PC-9 (cell line): ENCODE measurements at regions not wholly inside any gene's neighbourhood (a gene's known extent, or its start where the extent isn't known, plus 50 kb on each side); places are given as distances from the start of the nearest gene placed in this dataset.

Source experiments
- BruUV-seq: library from RNA; stranded (reverse); fragments of 400-500 nt; replicated peaks from 2 replicates; lab custom pipeline; 2021; lab: Mats Ljungman, UMichigan
- CTCF ChIA-PET: fragments of 300-600 bp; sonication (Branson Sonifier 250); formaldehyde crosslinking; loops from one replicate; lab custom pipeline; 2022; ENCODE audit warnings: antibody characterized with exemption; lab: Charles Lee
- POLR2A ChIA-PET: fragments of 300-600 bp; sonication (Branson Sonifier 250); formaldehyde crosslinking; loops from one replicate; lab custom pipeline; 2022; ENCODE audit warnings: antibody characterized with exemption; ENCODE audit not compliant: unreplicated experiment; lab: Charles Lee
- DNase-seq, 2 experiments: peaks; one replicate each; pipeline versions ENCODE4 v3.0.0 to v3.0.0-alpha.2; 2015 to 2022; ENCODE audit warnings: mixed read lengths in 1 of 2
- H2AFZ ChIP-seq: fragments of 200-600 bp; sonication (generic); 2 replicates; pipeline ENCODE4 v1.8.1; 2017; ENCODE audit warnings: antibody characterized with exemption
- H3F3A ChIP-seq: fragments of 200-600 bp; sonication (generic); 2 replicates; pipeline ENCODE4 v1.8.1; 2017; ENCODE audit warnings: antibody characterized with exemption, mild to moderate bottlenecking, low read depth; ENCODE audit not compliant: insufficient read depth
- H3K27ac ChIP-seq: fragments of 200-600 bp; sonication (generic); 2 replicates; pipeline ENCODE4 v1.6.1; 2016; ENCODE audit warnings: mixed run types
- H3K27me3 ChIP-seq: fragments of 200-600 bp; sonication (generic); 2 replicates; pipeline ENCODE4 v1.6.1; 2016; ENCODE audit warnings: low read depth, mixed run types; ENCODE audit not compliant: insufficient read depth
- H3K36me3 ChIP-seq: fragments of 200-600 bp; sonication (generic); 2 replicates; pipeline ENCODE4 v1.6.1; 2016; ENCODE audit warnings: low read depth, mixed run types
- H3K4me1 ChIP-seq: fragments of 200-600 bp; sonication (generic); replicated peaks from 2 replicates; pipeline ENCODE4 v1.6.1; 2016; ENCODE audit warnings: mixed run types; ENCODE audit not compliant: insufficient read depth
- H3K4me2 ChIP-seq: fragments of 200-600 bp; sonication (generic); 2 replicates; pipeline ENCODE4 v1.6.1; 2017; ENCODE audit warnings: mixed run types
- H3K4me3 ChIP-seq: fragments of 200-600 bp; sonication (generic); 2 replicates; pipeline ENCODE4 v1.6.1; 2016; ENCODE audit warnings: mixed run types
- H3K79me2 ChIP-seq: fragments of 200-600 bp; sonication (generic); 2 replicates; pipeline ENCODE4 v1.6.1; 2017; ENCODE audit warnings: low read depth, mixed run types
- H3K9me2 ChIP-seq: fragments of 200-600 bp; sonication (generic); 2 replicates; pipeline ENCODE4 v1.8.1; 2017; ENCODE audit warnings: mild to moderate bottlenecking; ENCODE audit not compliant: insufficient read depth
- H3K9me3 ChIP-seq: fragments of 200-600 bp; sonication (generic); 2 replicates; pipeline ENCODE4 v1.8.1; 2016; ENCODE audit warnings: low read depth; ENCODE audit not compliant: insufficient read depth
- H4K20me1 ChIP-seq: fragments of 200-600 bp; sonication (generic); 2 replicates; pipeline ENCODE4 v1.8.1; 2017; ENCODE audit not compliant: insufficient read depth
- EZH2 ChIP-seq: fragments of 200-600 bp; sonication (generic); IDR thresholded peaks from 2 replicates; pipeline ENCODE4 v1.8.0; 2017; ENCODE audit warnings: antibody characterized with exemption, low read depth
- intact Hi-C: fragments of 100-400 bp; cut with micrococcal nuclease; formaldehyde crosslinking; loops from one replicate; pipeline ENCODE4 v1.10.0; 2022; ENCODE audit not compliant: unreplicated experiment
- TF ChIP-seq, protein P1 (sequence below): fragments of 200-600 bp; sonication (generic); conservative IDR thresholded peaks from 2 replicates; pipeline ENCODE4 v1.6.1; 2017; ENCODE audit warnings: mixed run types, antibody characterized with exemption, mild to moderate bottlenecking, moderate library complexity

DNA sequence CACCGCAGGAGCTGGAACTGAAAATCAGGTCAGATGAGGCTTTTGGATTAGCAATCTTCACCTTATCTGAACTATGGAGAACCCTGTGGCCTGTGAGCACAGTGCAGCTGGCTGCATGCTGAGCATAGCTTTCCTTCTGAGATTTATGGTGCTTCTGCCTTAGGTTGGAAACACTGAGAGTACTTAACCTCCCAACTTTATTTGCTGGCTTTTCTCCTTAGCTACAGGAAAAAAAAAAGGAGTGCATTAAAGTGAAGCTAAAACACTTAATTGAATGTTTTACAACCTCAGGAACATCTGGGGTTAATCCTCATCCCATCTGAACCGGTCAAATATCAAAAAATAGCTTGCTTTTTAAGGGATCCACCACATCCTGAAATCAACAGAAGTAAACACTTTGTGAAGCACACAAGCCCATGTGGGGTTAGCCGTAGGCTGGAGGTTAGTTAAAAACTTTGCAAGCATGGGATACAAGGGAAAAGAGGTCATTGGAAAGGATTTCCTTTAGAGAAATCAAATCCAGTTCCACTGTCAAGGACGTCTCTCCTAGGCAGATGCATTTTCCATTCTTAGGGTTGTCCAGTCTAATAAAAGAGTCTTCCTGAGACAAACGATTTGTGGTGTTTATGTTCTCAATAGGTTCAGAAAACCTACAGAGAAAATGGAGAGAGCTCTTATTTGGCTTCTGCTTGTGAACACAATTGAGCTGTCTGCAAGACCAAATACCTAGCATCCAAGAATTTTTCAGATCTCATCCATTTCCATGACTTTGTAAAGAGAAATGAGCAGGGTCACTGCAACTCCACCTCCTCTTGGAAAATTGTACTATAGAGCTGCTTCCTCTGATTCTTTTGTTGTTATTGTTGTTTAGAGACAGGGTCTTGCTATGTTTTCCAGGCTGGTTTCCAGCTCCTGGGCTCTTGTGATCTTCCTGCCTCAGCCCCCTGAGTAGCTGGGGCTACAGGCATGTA is 470.4 kb upstream of the IGFBP3 start:
- no peak overlapping the region for H2AFZ ChIP-seq
- TF ChIP-seq, protein P1, sequence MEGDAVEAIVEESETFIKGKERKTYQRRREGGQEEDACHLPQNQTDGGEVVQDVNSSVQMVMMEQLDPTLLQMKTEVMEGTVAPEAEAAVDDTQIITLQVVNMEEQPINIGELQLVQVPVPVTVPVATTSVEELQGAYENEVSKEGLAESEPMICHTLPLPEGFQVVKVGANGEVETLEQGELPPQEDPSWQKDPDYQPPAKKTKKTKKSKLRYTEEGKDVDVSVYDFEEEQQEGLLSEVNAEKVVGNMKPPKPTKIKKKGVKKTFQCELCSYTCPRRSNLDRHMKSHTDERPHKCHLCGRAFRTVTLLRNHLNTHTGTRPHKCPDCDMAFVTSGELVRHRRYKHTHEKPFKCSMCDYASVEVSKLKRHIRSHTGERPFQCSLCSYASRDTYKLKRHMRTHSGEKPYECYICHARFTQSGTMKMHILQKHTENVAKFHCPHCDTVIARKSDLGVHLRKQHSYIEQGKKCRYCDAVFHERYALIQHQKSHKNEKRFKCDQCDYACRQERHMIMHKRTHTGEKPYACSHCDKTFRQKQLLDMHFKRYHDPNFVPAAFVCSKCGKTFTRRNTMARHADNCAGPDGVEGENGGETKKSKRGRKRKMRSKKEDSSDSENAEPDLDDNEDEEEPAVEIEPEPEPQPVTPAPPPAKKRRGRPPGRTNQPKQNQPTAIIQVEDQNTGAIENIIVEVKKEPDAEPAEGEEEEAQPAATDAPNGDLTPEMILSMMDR: no peak
- TF ChIP-seq EZH2: no peak
- H3F3A ChIP-seq: no peaks in the 10 kb centered on the region
- no peaks in the 10 kb centered on the region for H3K79me2 ChIP-seq
- no peak overlapping the region for H3K4me2 ChIP-seq
- H3K9me3 ChIP-seq: no peaks in the 10 kb centered on the region
- no peaks in the 10 kb centered on the region for H3K9me2 ChIP-seq
- H3K4me3 ChIP-seq: no peak overlapping the region
- no peak for DNase-seq
- no peaks in the 10 kb centered on the region for H3K36me3 ChIP-seq
- intact Hi-C loops: no loop called here
- no peak overlapping the region for H3K27ac ChIP-seq
- no peaks in the 10 kb centered on the region for H4K20me1 ChIP-seq
- BruUV-seq: no TSS peak
- no peaks in the 10 kb centered on the region for H3K27me3 ChIP-seq
- H3K4me1 ChIP-seq: peaks cover 5% of the 10 kb centered on the region; the same call in 1 of the 2 replicates
- POLR2A ChIA-PET: no interaction called here
- CTCF ChIA-PET: interaction anchor here (0.7 kb wide), 1 partner anchor 186 kb away, joined by 4 read pairs; no protein-coding TSS in a partner anchor

DNA sequence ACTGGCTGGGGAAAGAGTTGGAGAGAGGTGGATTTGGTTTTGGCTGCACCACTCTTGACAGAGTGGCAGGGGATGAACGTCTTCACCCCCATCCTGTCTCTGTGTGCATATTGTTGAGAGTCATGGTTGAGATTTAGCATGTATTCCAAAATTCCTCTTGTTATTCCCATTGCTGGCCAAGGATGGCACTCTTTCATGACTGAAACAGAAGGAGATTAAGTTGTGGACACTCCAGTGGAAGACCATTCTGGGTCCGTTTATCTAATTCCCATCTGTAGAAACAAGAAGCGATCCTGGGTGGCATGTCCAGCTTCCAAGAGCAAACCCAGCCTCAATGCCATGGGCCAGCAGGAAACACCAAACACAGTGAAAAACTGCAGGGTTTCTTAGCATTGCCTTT is 469.0 kb upstream of the IGFBP3 start:
- BruUV-seq: no TSS peak
- H3K4me2 ChIP-seq: no peak overlapping the region

DNA sequence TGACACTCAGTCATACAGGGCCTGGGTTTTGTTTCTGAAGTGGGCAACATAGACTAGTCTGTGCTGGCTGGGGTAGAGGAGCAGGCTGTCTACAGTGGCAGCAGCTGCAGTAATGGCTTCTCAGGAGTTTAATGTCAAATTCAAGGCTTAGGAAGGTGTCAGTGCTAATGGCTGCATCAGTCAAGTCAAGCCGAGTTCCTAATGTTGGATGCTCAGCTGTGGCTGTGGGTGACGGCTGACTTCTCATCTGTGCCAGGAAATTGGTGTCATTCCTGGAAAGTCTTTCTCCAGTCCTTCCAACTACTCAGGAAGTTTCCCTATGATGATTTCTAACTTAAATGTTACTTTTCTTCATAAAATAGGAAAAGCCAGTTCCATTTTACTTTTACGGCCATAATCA is 468.1 kb upstream of the IGFBP3 start:
- ChIA-PET CTCF (no interaction called here), POLR2A (interaction anchor here (0.6 kb wide), 1 partner anchor 52 kb away, joined by 4 read pairs; no protein-coding TSS in a partner anchor)
- DNase-seq: no peak
- intact Hi-C loops: no loop called here
- Histone ChIP-seq H3K27me3 (no peaks in the 10 kb centered on the region), H3K79me2 (no peaks in the 10 kb centered on the region), H2AFZ (no peak overlapping the region), H3K4me1 (peaks cover 19% of the 10 kb centered on the region; the same call in 1 of the 2 replicates), H3K27ac (no peak overlapping the region), H3K4me2 (no peak overlapping the region), H3F3A (peaks cover 12% of the 10 kb centered on the region; the same call in 1 of the 2 replicates), H3K9me3 (no peaks in the 10 kb centered on the region), H3K36me3 (no peaks in the 10 kb centered on the region), H3K9me2 (no peaks in the 10 kb centered on the region), H4K20me1 (no peaks in the 10 kb centered on the region), H3K4me3 (no peak overlapping the region)
- TF ChIP-seq, protein P1: no peak
- no peak for TF ChIP-seq EZH2
- no TSS peak for BruUV-seq

More for the DNA sequence above, 469.0 kb upstream of the IGFBP3 start:
- H3K9me2 ChIP-seq: no peaks in the 10 kb centered on the region
- no peaks in the 10 kb centered on the region for H3K9me3 ChIP-seq
- intact Hi-C loops: no loop called here
- no peaks in the 10 kb centered on the region for H3K79me2 ChIP-seq
- no peak for DNase-seq
- POLR2A ChIA-PET: no interaction called here
- peaks cover 19% of the 10 kb centered on the region; the same call in 1 of the 2 replicates for H3K4me1 ChIP-seq
- no peak overlapping the region for H2AFZ ChIP-seq
- H3K27me3 ChIP-seq: no peaks in the 10 kb centered on the region
- H3K4me3 ChIP-seq: no peak overlapping the region
- H3K27ac ChIP-seq: no peak overlapping the region
- CTCF ChIA-PET: no interaction called here
- no peaks in the 10 kb centered on the region for H4K20me1 ChIP-seq
- no peak for TF ChIP-seq EZH2
- TF ChIP-seq, protein P1: no peak
- peaks cover 12% of the 10 kb centered on the region; the same call in 1 of the 2 replicates for H3F3A ChIP-seq
- H3K36me3 ChIP-seq: no peaks in the 10 kb centered on the region
